ENCODE measurements at regions not wholly inside any gene's neighbourhood (a gene's known extent, or its start where the extent isn't known, plus 50 kb on each side); places are given as distances from the start of the nearest gene placed in this dataset.

DNA sequence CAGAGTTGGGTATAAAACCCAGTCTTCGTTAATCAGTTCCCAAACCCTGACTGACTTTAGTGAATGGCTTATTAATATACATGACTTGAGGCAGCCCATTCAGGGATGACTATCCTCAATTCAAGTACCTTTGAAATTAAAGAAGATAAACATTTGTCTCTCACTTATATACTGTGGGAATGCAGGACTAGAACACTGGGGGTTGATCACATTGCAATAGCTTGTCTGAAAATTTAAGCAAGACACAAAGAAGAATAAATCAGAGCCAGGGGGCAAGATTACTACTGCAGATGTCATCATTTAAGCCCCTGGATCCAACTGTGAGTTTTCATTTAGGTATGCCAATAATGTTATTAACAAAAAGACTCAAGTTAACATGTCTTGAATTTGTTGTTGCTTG lies 647.7 kb downstream of the ZPLD1 start:
- H3K4me3 ChIP-seq (ENCODE audit: low read length in 2 of 2): no peak overlapping the region
- no peak overlapping the region for H3K27ac ChIP-seq (ENCODE audit: low read length)

DNA sequence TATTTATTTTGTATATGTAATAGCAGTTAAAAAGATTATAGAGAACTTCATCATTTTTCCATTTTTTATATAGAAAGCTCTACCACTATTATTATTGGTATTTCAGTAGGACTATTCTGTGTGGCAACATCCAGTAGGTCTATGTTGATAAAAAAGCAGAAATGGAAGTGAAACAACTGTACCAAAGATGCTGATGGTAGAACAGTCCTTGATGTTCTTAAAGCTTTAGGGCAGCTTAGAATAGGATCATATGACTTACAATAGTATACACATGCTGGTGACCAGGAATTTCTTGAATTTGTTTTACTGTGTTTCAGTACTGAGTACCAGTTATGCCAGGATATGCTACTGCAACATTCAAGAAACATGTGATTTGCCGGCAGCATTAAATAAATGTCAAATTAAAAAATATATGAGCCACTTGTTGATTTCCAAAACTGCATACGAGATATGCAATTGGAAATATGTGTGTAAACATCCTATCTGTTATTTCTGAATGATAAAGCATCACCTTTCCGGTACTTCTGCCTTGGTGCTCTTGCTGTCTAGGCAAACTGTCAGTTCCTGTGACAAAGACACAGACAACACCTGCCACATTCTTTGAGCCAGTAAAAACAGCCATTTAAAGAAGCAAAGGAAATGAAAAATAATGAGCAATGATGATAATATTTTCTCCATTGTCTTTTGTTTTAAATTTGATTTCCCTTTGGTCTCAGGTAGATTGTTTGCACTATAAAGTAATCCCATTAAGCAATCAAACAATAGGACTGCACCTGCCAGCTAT lies 649.2 kb downstream of the ZPLD1 start:
- Histone ChIP-seq H3K27ac (ENCODE audit: low read length) (no peak overlapping the region), H3K36me3 (ENCODE audit: control insufficient read depth in 2 of 2, insufficient read depth in 2 of 2, low read length in 2 of 2) (no peaks in the 10 kb centered on the region), H3K4me1 (ENCODE audit: control insufficient read depth, insufficient read depth, low read length) (no peaks in the 10 kb centered on the region), H3K9me3 (ENCODE audit: control insufficient read depth in 2 of 2, low read length in 2 of 2) (no peaks in the 10 kb centered on the region), H3K27me3 (ENCODE audit: control insufficient read depth in 1 of 2, insufficient read depth in 2 of 2, low read length in 2 of 2) (no peaks in the 10 kb centered on the region), H3K9ac (ENCODE audit: low read length in 2 of 2) (no peak overlapping the region), H3K4me3 (ENCODE audit: low read length in 2 of 2) (no peak overlapping the region)

More for the DNA sequence above, 647.7 kb downstream of the ZPLD1 start:
- H3K27me3 ChIP-seq (ENCODE audit: control insufficient read depth in 1 of 2, insufficient read depth in 2 of 2, low read length in 2 of 2): no peaks in the 10 kb centered on the region
- H3K9me3 ChIP-seq (ENCODE audit: control insufficient read depth in 2 of 2, low read length in 2 of 2): no peaks in the 10 kb centered on the region
- no peaks in the 10 kb centered on the region for H3K4me1 ChIP-seq (ENCODE audit: control insufficient read depth, insufficient read depth, low read length)
- no peaks in the 10 kb centered on the region for H3K36me3 ChIP-seq (ENCODE audit: control insufficient read depth in 2 of 2, insufficient read depth in 2 of 2, low read length in 2 of 2)
- no peak overlapping the region for H3K9ac ChIP-seq (ENCODE audit: low read length in 2 of 2)

DNA sequence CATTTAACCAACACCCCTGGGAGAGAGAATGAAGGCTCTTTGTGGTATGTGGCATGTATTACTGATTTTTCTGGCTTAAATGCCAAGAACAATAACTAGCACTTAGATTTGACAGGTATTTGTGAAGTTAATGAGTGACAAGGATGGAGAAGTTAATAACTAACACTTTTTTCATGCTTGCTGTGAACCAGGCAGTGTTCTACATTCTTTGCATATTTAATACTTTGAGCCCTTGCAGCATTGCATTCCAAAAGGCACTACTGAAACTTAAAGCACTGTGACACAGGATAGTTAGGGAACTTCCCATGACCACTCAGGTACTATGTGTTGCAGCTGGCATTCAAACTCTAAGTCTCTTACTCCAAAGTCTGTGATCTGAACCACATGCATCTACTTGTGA lies 650.6 kb downstream of the ZPLD1 start:
- no peak overlapping the region for H3K27ac ChIP-seq (ENCODE audit: low read length)
- no peaks in the 10 kb centered on the region for H3K4me1 ChIP-seq (ENCODE audit: control insufficient read depth, insufficient read depth, low read length)
- H3K9ac ChIP-seq (ENCODE audit: low read length in 2 of 2): no peak overlapping the region
- H3K9me3 ChIP-seq (ENCODE audit: control insufficient read depth in 2 of 2, low read length in 2 of 2): no peaks in the 10 kb centered on the region
- no peak overlapping the region for H3K4me3 ChIP-seq (ENCODE audit: low read length in 2 of 2)
- no peaks in the 10 kb centered on the region for H3K36me3 ChIP-seq (ENCODE audit: control insufficient read depth in 2 of 2, insufficient read depth in 2 of 2, low read length in 2 of 2)
- H3K27me3 ChIP-seq (ENCODE audit: control insufficient read depth in 1 of 2, insufficient read depth in 2 of 2, low read length in 2 of 2): no peaks in the 10 kb centered on the region

DNA sequence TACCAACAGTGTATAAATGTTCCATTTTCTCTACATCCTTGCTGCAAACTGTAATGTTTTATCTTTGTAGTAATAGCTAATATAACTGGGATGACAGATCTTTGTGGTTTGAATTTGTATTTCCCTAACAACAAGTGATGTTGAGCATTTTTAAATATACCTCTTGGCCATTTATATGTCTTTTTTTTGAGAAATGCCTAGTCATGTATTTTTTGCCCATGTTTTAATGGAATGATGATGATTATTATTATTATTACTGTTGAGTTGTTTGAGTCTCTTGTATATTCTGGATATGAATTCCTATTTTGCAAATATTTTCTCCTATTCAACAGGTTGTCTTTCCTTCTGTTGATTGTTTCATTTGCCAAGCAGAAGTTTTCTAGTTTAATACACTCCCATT lies 654.9 kb downstream of the ZPLD1 start:
- H3K36me3 ChIP-seq (ENCODE audit: control insufficient read depth in 2 of 2, insufficient read depth in 2 of 2, low read length in 2 of 2): no peaks in the 10 kb centered on the region
- no peak overlapping the region for H3K4me3 ChIP-seq (ENCODE audit: low read length in 2 of 2)
- H3K27ac ChIP-seq (ENCODE audit: low read length): no peak overlapping the region
- no peaks in the 10 kb centered on the region for H3K4me1 ChIP-seq (ENCODE audit: control insufficient read depth, insufficient read depth, low read length)
- H3K9ac ChIP-seq (ENCODE audit: low read length in 2 of 2): no peak overlapping the region
- peaks cover 0 to 2% of the 10 kb centered on the region in 2 donors for H3K9me3 ChIP-seq (ENCODE audit: control insufficient read depth in 2 of 2, low read length in 2 of 2)
- H3K27me3 ChIP-seq (ENCODE audit: control insufficient read depth in 1 of 2, insufficient read depth in 2 of 2, low read length in 2 of 2): no peaks in the 10 kb centered on the region

DNA sequence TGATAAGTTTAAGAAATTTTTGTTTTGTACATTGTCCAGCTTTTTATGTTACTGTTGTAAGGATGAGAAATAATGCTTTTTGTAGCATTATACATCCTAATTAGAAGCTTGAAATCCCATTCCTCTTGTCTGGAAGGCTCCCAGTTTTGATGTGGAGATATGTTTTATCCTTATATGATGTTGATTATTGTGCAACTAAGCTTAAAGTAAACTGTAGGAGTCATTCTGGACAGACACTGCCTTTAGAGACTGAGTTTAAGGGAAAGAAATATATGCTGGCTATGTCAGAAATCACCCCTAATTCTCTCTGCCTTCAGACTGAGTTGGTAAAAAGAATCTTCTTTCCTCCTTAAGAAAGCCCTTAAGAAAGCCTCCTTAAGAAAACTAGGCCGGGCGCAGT lies 670.4 kb downstream of the ZPLD1 start:
- no peaks in the 10 kb centered on the region for H3K27me3 ChIP-seq (ENCODE audit: control insufficient read depth in 1 of 2, insufficient read depth in 2 of 2, low read length in 2 of 2)
- H3K9me3 ChIP-seq (ENCODE audit: control insufficient read depth in 2 of 2, low read length in 2 of 2): no peaks in the 10 kb centered on the region
- no peaks in the 10 kb centered on the region for H3K4me1 ChIP-seq (ENCODE audit: control insufficient read depth, insufficient read depth, low read length)
- H3K9ac ChIP-seq (ENCODE audit: low read length in 2 of 2): no peak overlapping the region
- H3K4me3 ChIP-seq (ENCODE audit: low read length in 2 of 2): no peak overlapping the region
- H3K36me3 ChIP-seq (ENCODE audit: control insufficient read depth in 2 of 2, insufficient read depth in 2 of 2, low read length in 2 of 2): no peaks in the 10 kb centered on the region
- no peak overlapping the region for H3K27ac ChIP-seq (ENCODE audit: low read length)

DNA sequence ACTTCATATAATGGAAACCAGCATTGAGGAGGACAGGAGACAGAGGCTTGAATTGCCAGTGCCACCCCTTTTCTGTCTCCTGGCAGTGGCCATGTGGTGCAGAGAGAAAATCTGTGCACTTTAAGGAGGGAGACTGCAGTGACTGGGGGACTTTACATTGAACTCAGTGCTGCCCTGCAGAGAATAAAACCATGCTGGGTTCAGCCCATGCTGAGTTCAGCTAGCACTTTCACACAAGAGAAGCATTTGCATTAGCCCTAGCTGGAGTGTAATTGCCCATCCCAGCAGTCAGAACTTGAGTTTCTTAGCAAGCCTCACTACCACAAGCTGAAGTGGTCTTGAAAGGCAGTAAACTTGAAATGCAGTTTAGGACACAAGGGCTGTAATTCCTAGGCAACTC lies 677.5 kb downstream of the ZPLD1 start:
- Histone ChIP-seq H3K27ac (ENCODE audit: low read length) (no peak overlapping the region), H3K9ac (ENCODE audit: low read length in 2 of 2) (no peak overlapping the region), H3K4me1 (ENCODE audit: control insufficient read depth, insufficient read depth, low read length) (no peaks in the 10 kb centered on the region), H3K27me3 (ENCODE audit: control insufficient read depth in 1 of 2, insufficient read depth in 2 of 2, low read length in 2 of 2) (no peaks in the 10 kb centered on the region), H3K4me3 (ENCODE audit: low read length in 2 of 2) (no peak overlapping the region), H3K9me3 (ENCODE audit: control insufficient read depth in 2 of 2, low read length in 2 of 2) (no peaks in the 10 kb centered on the region), H3K36me3 (ENCODE audit: control insufficient read depth in 2 of 2, insufficient read depth in 2 of 2, low read length in 2 of 2) (no peaks in the 10 kb centered on the region)

DNA sequence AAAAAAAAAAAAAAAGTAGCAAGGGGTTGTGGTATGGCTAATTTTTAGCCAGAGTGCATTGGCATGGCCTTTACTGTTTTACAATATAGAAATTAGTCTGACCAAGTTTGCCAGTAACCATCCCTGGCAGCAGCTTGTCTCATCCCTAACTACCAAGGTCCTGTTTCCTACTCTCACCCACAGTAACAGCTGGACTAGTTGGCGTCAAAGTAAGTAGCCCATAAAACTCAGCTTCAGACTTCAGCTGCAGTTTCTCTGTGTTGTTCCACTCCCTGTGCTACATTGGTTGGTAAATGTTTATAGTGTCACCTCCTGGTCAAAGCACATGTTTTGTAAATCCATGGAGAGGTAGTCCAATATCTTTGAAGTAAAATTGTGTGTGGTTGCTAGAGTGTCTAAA lies 691.3 kb downstream of the ZPLD1 start:
- no peak overlapping the region for H3K9ac ChIP-seq (ENCODE audit: low read length in 2 of 2)
- no peaks in the 10 kb centered on the region for H3K9me3 ChIP-seq (ENCODE audit: control insufficient read depth in 2 of 2, low read length in 2 of 2)
- no peaks in the 10 kb centered on the region for H3K4me1 ChIP-seq (ENCODE audit: control insufficient read depth, insufficient read depth, low read length)
- no peak overlapping the region for H3K4me3 ChIP-seq (ENCODE audit: low read length in 2 of 2)
- H3K36me3 ChIP-seq (ENCODE audit: control insufficient read depth in 2 of 2, insufficient read depth in 2 of 2, low read length in 2 of 2): no peaks in the 10 kb centered on the region
- no peak overlapping the region for H3K27ac ChIP-seq (ENCODE audit: low read length)
- no peaks in the 10 kb centered on the region for H3K27me3 ChIP-seq (ENCODE audit: control insufficient read depth in 1 of 2, insufficient read depth in 2 of 2, low read length in 2 of 2)

DNA sequence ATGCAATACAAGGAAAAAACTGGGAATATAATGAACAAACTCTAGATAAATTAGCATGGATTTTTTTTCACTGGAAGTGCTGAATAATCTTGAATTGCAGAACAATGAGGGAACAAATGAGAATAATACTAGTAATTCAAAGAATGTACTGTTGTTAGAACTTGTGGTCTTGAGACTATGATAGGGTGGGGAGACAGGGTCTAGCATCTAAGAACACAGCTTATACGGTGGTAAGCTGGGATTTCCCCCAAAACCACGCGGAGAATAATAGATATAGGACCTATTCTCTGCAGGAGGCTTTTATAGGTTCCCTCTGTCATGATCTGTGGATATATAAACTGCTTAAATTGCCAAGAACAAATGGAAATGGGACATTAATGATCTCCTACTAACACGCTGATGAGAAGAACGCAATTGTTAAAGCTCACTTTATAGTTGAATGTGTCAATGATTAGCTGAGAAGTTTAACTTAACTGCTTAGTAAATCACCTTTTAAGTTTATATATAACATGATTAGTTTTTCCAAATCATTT lies 692.3 kb downstream of the ZPLD1 start:
- Histone ChIP-seq H3K9me3 (ENCODE audit: control insufficient read depth in 2 of 2, low read length in 2 of 2) (no peaks in the 10 kb centered on the region), H3K27me3 (ENCODE audit: control insufficient read depth in 1 of 2, insufficient read depth in 2 of 2, low read length in 2 of 2) (no peaks in the 10 kb centered on the region), H3K27ac (ENCODE audit: low read length) (no peak overlapping the region), H3K4me3 (ENCODE audit: low read length in 2 of 2) (no peak overlapping the region), H3K4me1 (ENCODE audit: control insufficient read depth, insufficient read depth, low read length) (no peaks in the 10 kb centered on the region), H3K9ac (ENCODE audit: low read length in 2 of 2) (no peak overlapping the region), H3K36me3 (ENCODE audit: control insufficient read depth in 2 of 2, insufficient read depth in 2 of 2, low read length in 2 of 2) (no peaks in the 10 kb centered on the region)

DNA sequence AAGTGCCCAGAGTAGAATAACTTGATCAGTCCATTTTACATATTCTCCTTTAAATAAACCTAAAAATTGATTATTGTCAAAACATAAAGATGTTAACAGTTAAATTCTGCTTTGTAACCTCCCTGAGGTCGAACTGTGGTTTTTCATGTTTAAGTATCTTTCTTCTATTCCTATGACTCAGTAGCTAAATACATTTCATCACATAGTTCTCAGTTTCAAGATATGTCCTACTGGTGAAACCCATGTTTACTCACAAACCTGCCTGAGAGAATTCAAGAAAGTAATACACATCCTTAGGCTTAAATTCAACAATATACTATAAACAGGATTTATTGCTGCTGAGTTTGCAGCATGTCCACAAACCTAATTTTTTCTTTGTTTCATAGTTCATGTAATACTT lies 692.9 kb downstream of the ZPLD1 start:
- Histone ChIP-seq H3K4me3 (ENCODE audit: low read length in 2 of 2) (no peak overlapping the region), H3K27ac (ENCODE audit: low read length) (no peak overlapping the region), H3K27me3 (ENCODE audit: control insufficient read depth in 1 of 2, insufficient read depth in 2 of 2, low read length in 2 of 2) (no peaks in the 10 kb centered on the region), H3K9ac (ENCODE audit: low read length in 2 of 2) (no peak overlapping the region), H3K4me1 (ENCODE audit: control insufficient read depth, insufficient read depth, low read length) (no peaks in the 10 kb centered on the region), H3K9me3 (ENCODE audit: control insufficient read depth in 2 of 2, low read length in 2 of 2) (no peaks in the 10 kb centered on the region), H3K36me3 (ENCODE audit: control insufficient read depth in 2 of 2, insufficient read depth in 2 of 2, low read length in 2 of 2) (no peaks in the 10 kb centered on the region)

DNA sequence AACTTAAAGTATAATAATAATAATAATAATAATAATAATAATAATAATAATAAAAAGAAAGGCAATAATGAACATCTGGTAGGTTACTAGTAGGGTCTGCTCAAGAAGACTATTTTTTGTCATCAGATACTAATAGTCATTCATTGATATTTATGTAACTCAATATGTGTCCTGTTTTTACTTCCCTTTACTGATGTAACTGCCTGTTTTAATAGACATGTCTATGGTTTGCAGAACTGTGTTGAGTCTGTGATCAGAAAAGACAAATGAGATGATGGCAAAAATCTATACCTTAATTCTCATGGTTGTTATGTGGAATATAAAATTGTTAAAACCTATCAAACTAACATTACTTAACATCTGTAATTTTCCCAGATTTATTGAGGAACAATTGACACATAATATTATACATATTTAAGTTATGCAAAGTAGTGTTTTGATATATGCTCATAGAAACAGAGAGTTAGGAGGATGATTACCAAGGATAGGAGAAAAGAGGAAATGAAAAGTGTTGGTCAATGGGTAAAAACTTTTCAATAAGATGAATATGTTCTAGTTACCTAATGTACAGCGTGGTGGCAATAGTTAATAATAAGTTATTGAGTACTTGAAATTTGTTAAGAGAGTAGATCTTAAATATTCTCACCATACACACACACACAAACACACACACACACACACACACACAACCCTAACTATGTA lies 699.4 kb downstream of the ZPLD1 start:
- no peak overlapping the region for H3K27ac ChIP-seq (ENCODE audit: low read length)
- H3K9me3 ChIP-seq (ENCODE audit: control insufficient read depth in 2 of 2, low read length in 2 of 2): no peaks in the 10 kb centered on the region
- no peak overlapping the region for H3K9ac ChIP-seq (ENCODE audit: low read length in 2 of 2)
- H3K36me3 ChIP-seq (ENCODE audit: control insufficient read depth in 2 of 2, insufficient read depth in 2 of 2, low read length in 2 of 2): no peaks in the 10 kb centered on the region
- no peak overlapping the region for H3K4me3 ChIP-seq (ENCODE audit: low read length in 2 of 2)
- H3K4me1 ChIP-seq (ENCODE audit: control insufficient read depth, insufficient read depth, low read length): no peaks in the 10 kb centered on the region
- no peaks in the 10 kb centered on the region for H3K27me3 ChIP-seq (ENCODE audit: control insufficient read depth in 1 of 2, insufficient read depth in 2 of 2, low read length in 2 of 2)

DNA sequence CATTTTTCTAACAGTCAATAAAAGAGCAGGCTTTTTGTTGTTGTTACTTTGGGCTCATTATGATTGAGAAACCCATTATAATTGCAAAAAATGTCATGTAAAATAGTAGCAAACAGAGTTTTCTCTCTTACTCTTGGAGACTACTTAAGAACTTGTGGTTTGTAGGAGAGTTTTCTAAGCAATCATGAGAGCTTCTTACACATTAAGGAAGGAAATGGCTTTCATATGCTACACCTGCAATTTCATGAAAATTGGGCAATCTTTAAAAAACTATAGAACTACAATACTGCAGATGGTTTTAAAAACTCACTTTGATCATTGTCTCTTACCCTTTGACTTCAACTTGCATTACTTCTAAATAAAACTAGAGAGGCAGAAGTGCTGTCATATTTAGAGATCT lies 701.8 kb downstream of the ZPLD1 start:
- no peak overlapping the region for H3K9ac ChIP-seq (ENCODE audit: low read length in 2 of 2)
- no peaks in the 10 kb centered on the region for H3K27me3 ChIP-seq (ENCODE audit: control insufficient read depth in 1 of 2, insufficient read depth in 2 of 2, low read length in 2 of 2)
- no peaks in the 10 kb centered on the region for H3K4me1 ChIP-seq (ENCODE audit: control insufficient read depth, insufficient read depth, low read length)
- no peaks in the 10 kb centered on the region for H3K9me3 ChIP-seq (ENCODE audit: control insufficient read depth in 2 of 2, low read length in 2 of 2)
- no peaks in the 10 kb centered on the region for H3K36me3 ChIP-seq (ENCODE audit: control insufficient read depth in 2 of 2, insufficient read depth in 2 of 2, low read length in 2 of 2)
- H3K27ac ChIP-seq (ENCODE audit: low read length): no peak overlapping the region
- no peak overlapping the region for H3K4me3 ChIP-seq (ENCODE audit: low read length in 2 of 2)
